Kidney capillary endothelial cell (primary cell): ENCODE measurements at regions not wholly inside any gene's neighbourhood (a gene's known extent, or its start where the extent isn't known, plus 50 kb on each side); places are given as distances from the start of the nearest gene placed in this dataset.

ENCODE experiments used
- DNase-seq: peaks from one replicate; pipeline ENCODE4 v3.0.0-alpha.2; 2018; ENCODE audit warnings: low spot score

DNA sequence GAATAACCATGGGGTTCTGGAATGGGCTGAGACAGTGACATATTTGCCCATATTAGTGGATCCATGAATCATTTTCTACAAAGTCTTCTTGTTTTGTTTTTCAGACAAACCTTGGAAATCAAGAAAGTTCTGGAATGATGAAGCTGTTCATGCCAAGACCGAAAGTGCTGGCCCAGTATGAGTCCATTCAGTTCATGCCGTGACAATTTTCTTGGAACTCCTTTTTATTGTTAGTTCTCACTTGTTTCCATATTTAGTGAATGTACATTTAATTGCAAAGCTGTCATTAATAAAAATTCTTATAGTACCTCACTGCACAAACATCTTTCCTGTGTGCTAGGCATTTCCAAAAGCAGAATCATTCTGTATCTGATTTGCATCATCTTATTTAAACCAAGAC lies 100.6 kb upstream of the KCNJ15 start:
- no peak for DNase-seq

- peak; percentile 56 for DNase-seq
Observed at GRCh38 chr21:38159355-38159754, 97.4 kb upstream of the KCNJ15 start.

DNA sequence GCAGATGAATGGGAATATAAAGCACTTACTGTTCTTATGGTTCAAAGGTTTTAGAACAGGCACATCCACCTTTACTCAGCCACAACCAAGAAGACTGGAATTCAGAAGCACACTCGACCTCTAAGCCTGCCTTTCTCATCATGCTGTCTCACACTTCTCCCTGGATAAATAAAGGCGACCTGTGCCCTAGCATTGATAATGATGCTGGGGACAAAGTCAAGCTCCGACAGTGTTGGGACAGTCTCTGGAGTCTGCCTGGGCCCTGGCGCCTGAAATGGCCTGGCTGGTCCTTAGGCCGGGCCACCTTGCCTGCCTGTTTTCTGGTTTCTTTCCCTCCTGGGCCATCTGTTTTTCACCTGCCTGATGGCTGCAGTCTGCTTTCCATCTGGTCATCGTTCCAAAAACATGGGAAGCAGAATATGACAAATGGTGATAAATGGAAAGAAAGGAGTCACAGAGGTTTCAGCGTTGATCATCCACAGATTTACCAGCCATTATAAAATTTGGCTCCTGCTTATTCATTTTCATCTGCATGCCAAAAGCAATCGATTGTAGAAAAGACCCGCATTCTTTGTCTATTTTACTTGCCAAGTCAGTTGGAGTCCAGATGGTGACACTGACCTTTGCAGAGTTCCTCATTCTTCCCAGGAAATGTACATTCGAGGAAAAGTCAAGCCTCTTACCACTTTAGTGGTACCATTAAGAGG lies 91.2 kb upstream of the KCNJ15 start:
- DNase-seq, result no peak

DNA sequence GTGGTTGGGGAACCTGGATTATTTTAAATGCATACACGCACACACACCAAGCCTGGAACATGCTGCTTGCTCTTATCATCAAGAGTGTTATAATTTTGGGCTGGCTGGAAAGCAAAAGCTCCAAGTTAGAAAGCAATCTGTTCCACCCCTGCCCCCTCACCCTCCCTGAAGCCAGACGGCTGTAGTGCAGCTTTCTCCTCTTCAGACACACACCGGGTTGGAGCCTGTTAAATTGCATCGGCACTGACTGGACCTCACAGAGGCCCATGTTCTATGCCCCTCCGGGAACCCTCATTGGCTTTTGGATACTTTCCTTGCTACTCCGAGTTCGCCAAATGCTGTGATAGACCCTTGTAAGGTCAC lies 90.6 kb upstream of the KCNJ15 start:
- DNase-seq, result no peak

GRCh38 chr21:38167345-38167744 lies 89.4 kb upstream of the KCNJ15 start:
- no peak for DNase-seq

- DNase-seq, result peak; percentile 55
Observed at GRCh38 chr21:38170283-38170682, 86.5 kb upstream of the KCNJ15 start.

- peak; percentile 2 for DNase-seq
Observed at GRCh38 chr21:38170704-38171682, 85.8 kb upstream of the KCNJ15 start.

- peak; percentile 97 for DNase-seq
Observed at GRCh38 chr21:38171723-38172344, 85.0 kb upstream of the KCNJ15 start.

GRCh38 chr21:38173276-38174035 lies 83.3 kb upstream of the KCNJ15 start:
- DNase-seq, result no peak

DNA sequence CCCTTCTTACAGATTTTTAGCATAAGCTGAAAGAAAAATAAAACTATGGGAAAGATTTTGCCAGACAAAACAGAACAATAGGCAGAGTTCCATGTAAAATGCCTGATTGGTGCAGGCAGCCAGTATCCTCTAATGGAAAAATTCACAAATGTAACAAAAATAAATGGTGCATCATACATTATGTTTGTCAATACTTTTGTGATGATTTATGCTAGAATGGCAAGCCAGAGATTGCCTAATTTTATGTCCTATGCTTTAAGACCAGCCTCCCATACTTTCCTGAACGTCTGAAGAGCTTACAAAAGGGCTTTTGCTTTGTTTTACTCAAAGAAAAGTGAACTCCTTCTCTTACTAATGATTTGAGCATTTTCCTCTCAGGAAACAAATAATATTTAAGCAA lies 81.5 kb upstream of the KCNJ15 start:
- DNase-seq, result no peak

DNA sequence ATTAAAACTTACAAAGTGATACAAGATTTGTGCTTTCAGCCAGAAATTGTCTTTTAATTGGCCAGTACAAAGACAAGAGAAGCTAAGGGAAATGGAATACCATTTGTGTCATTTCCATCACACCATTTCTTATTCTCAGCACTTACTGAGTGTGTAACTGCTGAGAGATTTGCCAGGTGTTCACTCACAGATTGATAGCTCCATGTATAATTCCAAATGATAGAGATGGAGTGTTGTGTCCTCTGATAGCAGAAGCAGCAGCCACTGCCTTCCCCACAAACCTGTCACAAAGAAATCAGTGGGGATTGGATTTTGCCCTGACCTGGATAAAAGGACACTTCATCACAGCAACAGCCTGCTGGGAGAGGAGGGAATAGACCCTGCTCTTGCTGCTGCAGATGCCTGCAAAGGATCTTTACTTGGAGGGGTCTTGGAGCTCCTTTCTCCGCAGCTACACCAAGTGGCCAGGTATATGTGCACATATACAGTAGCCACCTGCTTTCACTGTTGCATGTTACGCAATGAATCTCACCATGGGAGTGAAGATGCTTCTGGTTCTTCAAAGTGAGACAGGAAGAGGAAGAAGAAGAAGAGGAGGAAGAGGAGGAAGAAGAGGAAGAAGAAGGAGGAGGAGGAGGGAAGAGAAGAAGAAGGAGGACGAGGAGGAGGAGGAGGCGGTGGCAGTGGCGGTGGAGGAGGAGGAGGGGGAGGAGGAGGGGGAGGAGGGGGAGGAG lies 78.7 kb upstream of the KCNJ15 start:
- DNase-seq, result no peak

DNA sequence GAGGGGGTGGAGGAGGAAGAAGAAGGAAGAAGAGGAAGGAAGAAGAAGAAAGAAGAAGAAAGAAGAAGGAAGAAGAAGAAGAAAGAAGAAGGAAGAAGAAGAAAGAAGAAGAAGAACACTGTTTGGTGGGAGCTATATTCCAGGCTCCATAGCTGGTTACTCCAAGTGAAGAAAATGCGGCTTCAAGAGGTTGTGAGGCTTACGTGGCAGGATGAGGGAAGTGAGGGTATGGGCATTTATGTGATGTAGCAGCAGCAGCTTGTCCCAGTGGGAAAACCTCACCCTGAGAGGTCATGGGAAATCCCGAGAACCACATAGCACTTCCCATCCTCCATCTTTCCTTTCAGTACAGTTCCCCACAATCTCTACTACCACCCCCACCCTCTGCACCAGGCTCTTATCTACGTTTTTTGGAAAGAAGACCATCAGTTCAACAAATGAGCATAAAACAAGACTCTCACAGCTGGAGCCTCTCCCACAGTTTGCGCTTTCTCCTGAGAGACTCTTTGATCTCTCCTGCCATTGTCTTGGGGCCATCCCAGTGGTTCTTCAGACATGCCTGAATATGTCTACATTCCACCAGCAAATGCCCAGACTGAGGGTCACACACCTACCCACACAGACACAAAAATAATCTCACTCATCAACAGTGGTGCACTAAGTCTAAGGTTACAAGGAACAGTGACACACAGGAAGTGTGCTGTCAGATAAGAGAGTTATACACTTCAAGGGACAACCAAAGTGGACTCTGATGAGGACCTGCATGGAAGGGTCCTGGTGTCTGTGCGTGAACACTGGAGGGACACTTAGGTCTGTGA lies 77.9 kb upstream of the KCNJ15 start:
- DNase-seq, result no peak

DNA sequence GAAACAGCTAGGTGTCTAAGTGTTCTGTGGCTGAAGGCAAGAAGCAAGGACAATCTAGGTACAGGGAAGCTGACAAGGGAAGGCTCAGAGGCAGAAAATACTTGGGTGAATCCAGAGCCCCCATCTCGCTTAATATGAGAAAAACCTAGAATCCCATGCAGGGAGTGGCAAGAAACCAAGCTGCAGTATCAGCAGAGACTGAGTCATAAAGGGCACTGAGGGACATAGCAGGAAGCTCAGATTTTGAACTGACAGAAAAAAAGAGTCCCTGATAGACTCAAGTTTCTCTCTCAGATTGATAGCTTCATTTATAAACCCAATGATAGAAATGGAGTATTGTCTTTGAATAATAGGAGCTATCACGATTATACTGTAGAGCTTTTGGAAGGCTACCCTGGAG lies 77.3 kb upstream of the KCNJ15 start:
- DNase-seq, result no peak

- DNase-seq, result no peak
Observed at GRCh38 chr21:38181096-38181495, 75.7 kb upstream of the KCNJ15 start.

DNA sequence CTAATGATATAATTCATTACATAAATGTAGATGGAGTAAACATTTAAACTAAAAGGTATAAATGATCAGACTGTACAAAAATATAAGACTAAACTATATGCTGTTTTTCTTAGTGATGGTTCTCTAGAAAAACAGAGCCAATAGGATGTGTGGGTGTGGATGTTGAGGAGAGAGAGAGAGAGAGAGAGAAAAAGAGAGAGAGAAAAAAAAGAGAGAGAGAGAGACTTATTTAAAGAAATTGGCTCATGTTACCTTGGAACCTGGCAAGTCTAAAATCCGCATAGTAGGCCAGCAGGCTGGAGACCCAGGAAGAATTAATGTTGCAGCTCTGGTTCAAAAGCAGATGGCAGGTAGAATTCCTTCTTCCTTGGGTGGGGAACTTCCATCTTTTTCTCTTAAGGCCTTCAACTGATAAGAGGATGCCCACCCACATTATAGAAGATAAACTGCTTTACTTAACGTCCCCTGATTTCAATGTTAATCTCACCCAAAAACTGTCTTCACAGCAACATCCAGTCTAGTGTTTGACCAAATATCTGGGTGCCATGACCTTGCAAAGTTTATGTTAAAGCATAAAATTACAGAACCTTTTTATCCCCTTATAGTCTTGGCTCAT lies 74.3 kb upstream of the KCNJ15 start:
- no peak for DNase-seq

- no peak for DNase-seq
Observed at GRCh38 chr21:38183961-38184360, 72.8 kb upstream of the KCNJ15 start.

- no peak for DNase-seq
Observed at GRCh38 chr21:38186661-38187270, 70.0 kb upstream of the KCNJ15 start.

DNA sequence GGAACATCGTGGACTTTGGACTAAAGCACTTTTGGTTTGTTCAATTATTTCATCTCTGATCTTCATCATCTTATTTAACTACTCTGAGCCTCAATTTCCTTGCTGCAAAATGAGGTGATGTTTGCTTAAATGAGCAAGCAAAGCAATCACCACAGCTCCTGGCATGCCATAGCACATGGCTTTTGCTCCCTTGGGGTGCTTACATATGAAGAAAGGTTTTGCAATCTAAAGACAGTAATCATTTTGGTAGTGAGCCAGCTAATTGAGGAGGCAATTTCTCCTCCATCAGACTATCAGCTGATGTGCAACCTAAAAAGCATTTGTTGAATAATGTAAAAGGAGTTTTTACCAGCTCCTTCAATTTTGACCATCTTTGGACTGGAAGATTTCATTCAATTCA lies 68.8 kb upstream of the KCNJ15 start:
- no peak for DNase-seq

DNA sequence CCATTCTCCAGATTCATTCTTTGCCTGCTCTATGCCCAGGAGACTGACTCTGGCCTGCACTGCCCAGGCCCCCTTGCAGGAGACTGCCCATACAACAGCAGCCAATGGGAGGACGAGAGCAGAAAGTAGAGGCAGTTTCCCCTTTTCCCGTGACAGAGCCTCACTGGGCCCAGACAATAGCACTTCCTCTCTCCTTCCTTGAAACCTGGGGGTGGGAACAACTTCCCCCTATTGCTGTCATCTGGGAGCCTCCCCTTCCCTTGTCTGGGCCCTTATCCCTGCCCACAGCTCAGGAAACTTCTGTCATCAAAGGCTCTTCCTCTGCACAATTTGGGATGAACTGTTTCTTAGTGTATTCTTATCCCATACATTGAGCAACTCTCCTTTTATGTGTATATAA lies 60.8 kb upstream of the KCNJ15 start:
- peak; percentile 21 for DNase-seq

- no peak for DNase-seq
Observed at GRCh38 chr21:38202811-38203210, 54.0 kb upstream of the KCNJ15 start.
